Transverse colon (tissue), 3 donors: ENCODE measurements at regions not wholly inside any gene's neighbourhood (a gene's known extent, or its start where the extent isn't known, plus 50 kb on each side); places are given as distances from the start of the nearest gene placed in this dataset.

Source experiments
- CTCF ChIP-seq, 5 experiments: fragments of 200-600 bp in 3 of 5; fragments of 450-650 bp in 2 of 5; sonication (generic) in 3 of 5; IDR thresholded peaks; 1 replicate in 2 of 5; 2 replicates in 3 of 5; pipeline ENCODE4 v1.5.1; 2016 to 2017; ENCODE audit warnings: antibody characterized with exemption in 5 of 5, inconsistent platforms in 3 of 5, mild to moderate bottlenecking in 2 of 5, moderate library complexity in 1 of 5
- EP300 ChIP-seq: sonication (generic); formaldehyde crosslinking; IDR thresholded peaks from one replicate; pipeline ENCODE4 v1.6.1; 2017; ENCODE audit warnings: antibody characterized with exemption, low read depth
- POLR2A ChIP-seq: fragments of 450-650 bp; IDR thresholded peaks from one replicate; pipeline ENCODE4 v1.6.1; 2016; ENCODE audit warnings: antibody characterized with exemption, mild to moderate bottlenecking, moderate library complexity

DNA sequence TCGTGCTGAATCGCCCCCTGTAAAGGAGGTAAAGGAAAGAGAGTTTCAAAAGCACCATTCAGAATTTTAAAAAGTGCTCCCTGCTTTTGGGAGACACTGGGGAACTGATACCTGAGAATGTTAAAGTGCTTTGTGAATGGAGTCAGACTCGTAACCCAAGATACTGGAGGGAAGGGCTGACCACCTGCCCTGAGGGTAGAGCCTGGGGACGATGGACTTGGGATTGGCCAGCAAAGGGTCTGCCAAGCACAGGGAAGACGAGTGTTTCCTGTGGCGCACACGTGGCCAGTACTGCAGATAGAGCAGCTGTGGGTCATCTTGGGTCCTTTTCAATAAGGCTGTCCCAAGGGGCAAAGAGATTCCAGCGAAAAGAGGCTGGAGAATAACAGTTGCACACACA is 1284.1 kb upstream of the AUTS2 start:
- TF ChIP-seq CTCF (IDR thresholded peaks at IDR 0.05) (no peak), EP300 (no peak), POLR2A (no peak)
